ENCODE measurements at regions not wholly inside any gene's neighbourhood (a gene's known extent, or its start where the extent isn't known, plus 50 kb on each side); places are given as distances from the start of the nearest gene placed in this dataset.

DNA sequence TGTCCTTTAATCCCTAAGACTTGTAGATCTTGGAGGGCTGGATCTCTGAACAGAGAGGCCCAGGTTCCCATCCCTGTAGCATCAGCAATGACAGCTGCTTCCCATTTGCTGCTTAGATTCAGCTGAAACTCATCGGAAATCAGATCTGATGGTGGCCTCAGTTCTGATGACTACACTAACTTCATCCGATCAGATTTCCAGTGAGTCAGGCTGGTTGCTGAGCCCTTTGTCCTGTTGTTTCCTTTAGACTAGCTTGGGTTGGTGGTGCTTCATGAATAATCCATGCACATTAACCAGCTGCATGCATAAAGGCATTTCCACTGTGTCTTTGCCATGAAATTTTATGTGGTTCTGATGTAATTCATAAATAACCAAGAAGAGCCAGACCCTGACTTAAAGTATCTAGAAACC, 195.2 kb upstream of the TUT7 start:
- 0% methylated on average over 2 of the region's 2 CpGs for WGBS (ENCODE audit: insufficient coverage, low coverage, missing lambda C conversion rate)
- DNase-seq (ENCODE audit: extremely low read depth in 1 of 4, low spot score in 3 of 4) (no peak), ATAC-seq (no peak), FAIRE-seq (no peak)
- H3K9me1 ChIP-seq (ENCODE audit: control insufficient read depth, insufficient read depth, low read length), result no peaks in the 10 kb centered on the region
- H3K4me3 ChIP-seq, result no peak overlapping the region
- in situ Hi-C loops (cut with MboI) (no loop called here), intact Hi-C loops (cut with micrococcal nuclease) (no loop called here)
- no peaks in the 10 kb centered on the region for H3K4me1 ChIP-seq (replicated peaks in 1 of 2; ENCODE audit: control insufficient read depth in 2 of 2, insufficient read depth in 2 of 2, low read length in 2 of 2)
- no peaks in the 10 kb centered on the region for H4K20me1 ChIP-seq (replicated peaks; ENCODE audit: control insufficient read depth, insufficient read depth, low read length)
- H3K4me2 ChIP-seq (ENCODE audit: insufficient read depth, low read length), result no peak overlapping the region
- no peaks in the 10 kb centered on the region for H3K79me2 ChIP-seq (ENCODE audit: control insufficient read depth, insufficient read depth, low read length)
- H3K36me3 ChIP-seq (ENCODE audit: control insufficient read depth, insufficient read depth, low read length), result no peaks in the 10 kb centered on the region
- no TSS peak for BruUV-seq (replicated peaks)
- POLR2A ChIA-PET, result no interaction called here
- no peak overlapping the region for H3K27ac ChIP-seq (ENCODE audit: extremely low read depth, low read depth, low read length)
- no peaks in the 10 kb centered on the region for H3K27me3 ChIP-seq (ENCODE audit: control insufficient read depth in 2 of 2, insufficient read depth in 2 of 2, low read length in 2 of 2)
- no peak overlapping the region for H2AFZ ChIP-seq (ENCODE audit: low read depth, low read length)
- no peaks in the 10 kb centered on the region for H3K9me3 ChIP-seq (replicated peaks; ENCODE audit: control insufficient read depth, insufficient read depth, low read depth, low read length)
- CTCF ChIA-PET (ENCODE audit: low intra/inter-chr PET ratio), result no interaction called here
- H3K9ac ChIP-seq (ENCODE audit: insufficient read depth in 1 of 2, low read depth in 2 of 2, low read length in 2 of 2), result no peak overlapping the region
- TF ChIP-seq, protein P1, sequence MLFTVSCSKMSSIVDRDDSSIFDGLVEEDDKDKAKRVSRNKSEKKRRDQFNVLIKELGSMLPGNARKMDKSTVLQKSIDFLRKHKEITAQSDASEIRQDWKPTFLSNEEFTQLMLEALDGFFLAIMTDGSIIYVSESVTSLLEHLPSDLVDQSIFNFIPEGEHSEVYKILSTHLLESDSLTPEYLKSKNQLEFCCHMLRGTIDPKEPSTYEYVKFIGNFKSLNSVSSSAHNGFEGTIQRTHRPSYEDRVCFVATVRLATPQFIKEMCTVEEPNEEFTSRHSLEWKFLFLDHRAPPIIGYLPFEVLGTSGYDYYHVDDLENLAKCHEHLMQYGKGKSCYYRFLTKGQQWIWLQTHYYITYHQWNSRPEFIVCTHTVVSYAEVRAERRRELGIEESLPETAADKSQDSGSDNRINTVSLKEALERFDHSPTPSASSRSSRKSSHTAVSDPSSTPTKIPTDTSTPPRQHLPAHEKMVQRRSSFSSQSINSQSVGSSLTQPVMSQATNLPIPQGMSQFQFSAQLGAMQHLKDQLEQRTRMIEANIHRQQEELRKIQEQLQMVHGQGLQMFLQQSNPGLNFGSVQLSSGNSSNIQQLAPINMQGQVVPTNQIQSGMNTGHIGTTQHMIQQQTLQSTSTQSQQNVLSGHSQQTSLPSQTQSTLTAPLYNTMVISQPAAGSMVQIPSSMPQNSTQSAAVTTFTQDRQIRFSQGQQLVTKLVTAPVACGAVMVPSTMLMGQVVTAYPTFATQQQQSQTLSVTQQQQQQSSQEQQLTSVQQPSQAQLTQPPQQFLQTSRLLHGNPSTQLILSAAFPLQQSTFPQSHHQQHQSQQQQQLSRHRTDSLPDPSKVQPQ (CRISPR knock-in tag; IDR thresholded peaks at IDR 0.05; ENCODE audit: borderline replicate concordance), result no peak
- TF ChIP-seq POLR3G (IDR thresholded peaks at IDR 0.05; ENCODE audit: extremely low read depth, insufficient read length, insufficient replicate concordance), result no peak
- TF ChIP-seq DACH1 (IDR thresholded peaks at IDR 0.05; ENCODE audit: partially characterized antibody), result no peak
- TF ChIP-seq CCNT2 (IDR thresholded peaks at IDR 0.05; ENCODE audit: borderline replicate concordance, extremely low read depth, insufficient read length, low read depth, low read length), result no peak
- TF ChIP-seq ZNF224 (CRISPR knock-in tag; IDR thresholded peaks at IDR 0.05), result no peak
- no peak for TF ChIP-seq ERF (CRISPR knock-in tag; IDR thresholded peaks at IDR 0.05)
- TF ChIP-seq ZFX (CRISPR knock-in tag; IDR thresholded peaks at IDR 0.05), result no peak
- TF ChIP-seq RBM34 (IDR thresholded peaks at IDR 0.05; ENCODE audit: borderline replicate concordance, insufficient read depth, low read length), result no peak
- TF ChIP-seq, protein P2, sequence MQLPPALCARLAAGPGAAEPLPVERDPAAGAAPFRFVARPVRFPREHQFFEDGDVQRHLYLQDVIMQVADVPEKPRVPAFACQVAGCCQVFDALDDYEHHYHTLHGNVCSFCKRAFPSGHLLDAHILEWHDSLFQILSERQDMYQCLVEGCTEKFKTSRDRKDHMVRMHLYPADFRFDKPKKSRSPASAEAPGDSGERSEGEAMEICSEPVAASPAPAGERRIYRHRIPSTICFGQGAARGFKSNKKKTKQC (CRISPR knock-in tag; IDR thresholded peaks at IDR 0.05), result no peak
- TF ChIP-seq, protein P3, sequence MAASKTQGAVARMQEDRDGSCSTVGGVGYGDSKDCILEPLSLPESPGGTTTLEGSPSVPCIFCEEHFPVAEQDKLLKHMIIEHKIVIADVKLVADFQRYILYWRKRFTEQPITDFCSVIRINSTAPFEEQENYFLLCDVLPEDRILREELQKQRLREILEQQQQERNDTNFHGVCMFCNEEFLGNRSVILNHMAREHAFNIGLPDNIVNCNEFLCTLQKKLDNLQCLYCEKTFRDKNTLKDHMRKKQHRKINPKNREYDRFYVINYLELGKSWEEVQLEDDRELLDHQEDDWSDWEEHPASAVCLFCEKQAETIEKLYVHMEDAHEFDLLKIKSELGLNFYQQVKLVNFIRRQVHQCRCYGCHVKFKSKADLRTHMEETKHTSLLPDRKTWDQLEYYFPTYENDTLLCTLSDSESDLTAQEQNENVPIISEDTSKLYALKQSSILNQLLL (CRISPR knock-in tag; IDR thresholded peaks at IDR 0.05; ENCODE audit: borderline replicate concordance), result no peak
- no peak for TF ChIP-seq FOXJ3 (CRISPR knock-in tag; IDR thresholded peaks at IDR 0.05)
- no peak for TF ChIP-seq XRCC3 (IDR thresholded peaks at IDR 0.05)
- TF ChIP-seq ZNF311 (CRISPR knock-in tag; IDR thresholded peaks at IDR 0.05), result no peak
- TF ChIP-seq BCL6 (CRISPR knock-in tag; IDR thresholded peaks at IDR 0.05), result no peak
- no peak for TF ChIP-seq RUNX1 (IDR thresholded peaks at IDR 0.05; ENCODE audit: low read depth)
- TF ChIP-seq, protein P4, sequence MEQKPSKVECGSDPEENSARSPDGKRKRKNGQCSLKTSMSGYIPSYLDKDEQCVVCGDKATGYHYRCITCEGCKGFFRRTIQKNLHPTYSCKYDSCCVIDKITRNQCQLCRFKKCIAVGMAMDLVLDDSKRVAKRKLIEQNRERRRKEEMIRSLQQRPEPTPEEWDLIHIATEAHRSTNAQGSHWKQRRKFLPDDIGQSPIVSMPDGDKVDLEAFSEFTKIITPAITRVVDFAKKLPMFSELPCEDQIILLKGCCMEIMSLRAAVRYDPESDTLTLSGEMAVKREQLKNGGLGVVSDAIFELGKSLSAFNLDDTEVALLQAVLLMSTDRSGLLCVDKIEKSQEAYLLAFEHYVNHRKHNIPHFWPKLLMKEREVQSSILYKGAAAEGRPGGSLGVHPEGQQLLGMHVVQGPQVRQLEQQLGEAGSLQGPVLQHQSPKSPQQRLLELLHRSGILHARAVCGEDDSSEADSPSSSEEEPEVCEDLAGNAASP (IDR thresholded peaks at IDR 0.05), result no peak
- no peak for TF ChIP-seq ZNF263 (CRISPR knock-in tag; IDR thresholded peaks at IDR 0.05; ENCODE audit: borderline replicate concordance)
- TF ChIP-seq SMARCB1 (IDR thresholded peaks at IDR 0.05; ENCODE audit: insufficient read length, low read depth), result no peak

Measured in K562 (cell line).